Left lung (tissue), 4 donors: ENCODE measurements at regions not wholly inside any gene's neighbourhood (a gene's known extent, or its start where the extent isn't known, plus 50 kb on each side); places are given as distances from the start of the nearest gene placed in this dataset.
A peak's percentile ranks its signal among the peaks of the same experiment; 100 is the strongest.

Experiments
- ATAC-seq: fragments of 200-7000 bp; cut with Tn5 transposase; one replicate; pipeline ENCODE4 v1.9.1; 2020; ENCODE audit warnings: moderate library complexity
- DNase-seq, 4 donors: peaks; one replicate each; pipeline ENCODE4 v3.0.0-alpha.2; 2013 to 2020
- H3K27ac ChIP-seq, 2 donors: fragments of 200-600 bp; sonication (generic) in 1 of 2; one replicate each; pipeline versions ENCODE4 v1.5.0 to v1.8.0; 2020 to 2021
- H3K27me3 ChIP-seq, 2 donors: fragments of 200-600 bp; sonication (generic) in 1 of 2; one replicate each; pipeline versions ENCODE4 v1.5.0 to v1.8.0; 2020 to 2021
- H3K36me3 ChIP-seq, 2 donors: fragments of 200-600 bp; sonication (generic) in 1 of 2; one replicate each; pipeline versions ENCODE4 v1.5.0 to v1.8.0; 2020 to 2021
- H3K4me1 ChIP-seq, 2 donors: fragments of 200-600 bp; one replicate each; pipeline ENCODE4 v1.8.0; 2021
- H3K4me3 ChIP-seq, 2 donors: fragments of 200-600 bp; sonication (generic) in 1 of 2; one replicate each; pipeline versions ENCODE4 v1.5.0 to v1.8.0; 2020 to 2021; ENCODE audit warnings: mild to moderate bottlenecking in 1 of 2
- H3K9me3 ChIP-seq, 2 donors: fragments of 200-600 bp; sonication (generic) in 1 of 2; one replicate each; pipeline versions ENCODE4 v1.5.0 to v1.8.0; 2020 to 2021
- intact Hi-C, 2 donors: fragments of 100-400 bp; cut with DNase I; formaldehyde crosslinking; loops; one replicate each; pipeline versions ENCODE4 v1.11.2 to v1.14.2; 2022
- TF ChIP-seq, protein P1 (sequence below), 2 donors: fragments of 200-600 bp; sonication (generic) in 1 of 2; IDR thresholded peaks; one replicate each; pipeline versions ENCODE4 v1.5.0 to v1.8.0; 2021; ENCODE audit warnings: antibody characterized with exemption in 2 of 2
- donor health status: DM: no; HTN: yes; CAD: no.
- donor health status: DM: no; HTN: no; CAD: no.

- TF ChIP-seq, protein P1, sequence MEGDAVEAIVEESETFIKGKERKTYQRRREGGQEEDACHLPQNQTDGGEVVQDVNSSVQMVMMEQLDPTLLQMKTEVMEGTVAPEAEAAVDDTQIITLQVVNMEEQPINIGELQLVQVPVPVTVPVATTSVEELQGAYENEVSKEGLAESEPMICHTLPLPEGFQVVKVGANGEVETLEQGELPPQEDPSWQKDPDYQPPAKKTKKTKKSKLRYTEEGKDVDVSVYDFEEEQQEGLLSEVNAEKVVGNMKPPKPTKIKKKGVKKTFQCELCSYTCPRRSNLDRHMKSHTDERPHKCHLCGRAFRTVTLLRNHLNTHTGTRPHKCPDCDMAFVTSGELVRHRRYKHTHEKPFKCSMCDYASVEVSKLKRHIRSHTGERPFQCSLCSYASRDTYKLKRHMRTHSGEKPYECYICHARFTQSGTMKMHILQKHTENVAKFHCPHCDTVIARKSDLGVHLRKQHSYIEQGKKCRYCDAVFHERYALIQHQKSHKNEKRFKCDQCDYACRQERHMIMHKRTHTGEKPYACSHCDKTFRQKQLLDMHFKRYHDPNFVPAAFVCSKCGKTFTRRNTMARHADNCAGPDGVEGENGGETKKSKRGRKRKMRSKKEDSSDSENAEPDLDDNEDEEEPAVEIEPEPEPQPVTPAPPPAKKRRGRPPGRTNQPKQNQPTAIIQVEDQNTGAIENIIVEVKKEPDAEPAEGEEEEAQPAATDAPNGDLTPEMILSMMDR (IDR thresholded peaks at IDR 0.05) = no peak
These were observed 100.3 kb upstream of the PCSK1 start for GRCh38 chr5:96533371-96533770.

DNA sequence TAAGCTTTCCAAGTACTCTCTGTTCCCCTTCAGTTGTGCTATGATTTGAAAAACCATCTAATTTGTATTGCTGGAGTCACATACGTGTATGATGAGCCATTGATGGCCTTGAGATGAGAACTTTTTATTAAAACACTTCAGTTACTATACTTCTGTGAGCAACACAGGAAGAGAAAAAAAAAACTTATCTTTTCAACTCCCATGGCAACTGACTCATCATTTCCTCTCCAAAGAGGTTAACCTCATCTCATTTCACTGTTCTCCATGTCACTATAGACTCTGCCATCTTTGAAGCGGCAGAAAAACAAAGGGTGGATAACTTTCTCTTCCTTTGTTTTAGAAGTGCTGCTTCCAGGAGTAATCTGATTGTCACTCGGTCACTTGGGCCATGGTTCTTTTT lies 104.3 kb upstream of the PCSK1 start:
- TF ChIP-seq, protein P1 (IDR thresholded peaks at IDR 0.05) = no peak
- H3K27ac ChIP-seq = no peak overlapping the region
- H3K4me1 ChIP-seq = no peaks in the 10 kb centered on the region
- intact Hi-C loops = no loop called here
- ATAC-seq (peak; percentile 44), DNase-seq (no peak)
- no peaks in the 10 kb centered on the region for H3K9me3 ChIP-seq
- H3K27me3 ChIP-seq = no peaks in the 10 kb centered on the region
- no peaks in the 10 kb centered on the region for H3K36me3 ChIP-seq
- H3K4me3 ChIP-seq = no peak overlapping the region

More at GRCh38 chr5:96533371-96533770, 100.3 kb upstream of the PCSK1 start:
- H3K36me3 ChIP-seq = no peaks in the 10 kb centered on the region
- no peak overlapping the region for H3K27ac ChIP-seq
- no peak overlapping the region for H3K4me3 ChIP-seq
- no peaks in the 10 kb centered on the region for H3K27me3 ChIP-seq
- ATAC-seq = no peak
- no peaks in the 10 kb centered on the region for H3K9me3 ChIP-seq
- no peaks in the 10 kb centered on the region for H3K4me1 ChIP-seq
- no peak for DNase-seq
- intact Hi-C loops = no loop called here

- intact Hi-C loops = no loop called here
These were observed 105.8 kb upstream of the PCSK1 start for GRCh38 chr5:96538808-96539250.

GRCh38 chr5:96546120-96546519 lies 113.1 kb upstream of the PCSK1 start:
- Histone ChIP-seq H3K9me3 (no peaks in the 10 kb centered on the region), H3K36me3 (no peaks in the 10 kb centered on the region), H3K27ac (no peak overlapping the region), H3K27me3 (no peaks in the 10 kb centered on the region), H3K4me1 (no peaks in the 10 kb centered on the region), H3K4me3 (no peak overlapping the region)
- DNase-seq (no peak), ATAC-seq (no peak)
- TF ChIP-seq, protein P1 (IDR thresholded peaks at IDR 0.05) = no peak
- intact Hi-C loops = no loop called here

More at GRCh38 chr5:96538808-96539250, 105.8 kb upstream of the PCSK1 start:
- Histone ChIP-seq H3K9me3 (no peaks in the 10 kb centered on the region), H3K27me3 (no peaks in the 10 kb centered on the region), H3K4me1 (no peaks in the 10 kb centered on the region), H3K27ac (no peak overlapping the region), H3K4me3 (no peak overlapping the region), H3K36me3 (no peaks in the 10 kb centered on the region)
- DNase-seq (no peak), ATAC-seq (no peak)
- TF ChIP-seq, protein P1 (IDR thresholded peaks at IDR 0.05) = no peak

DNA sequence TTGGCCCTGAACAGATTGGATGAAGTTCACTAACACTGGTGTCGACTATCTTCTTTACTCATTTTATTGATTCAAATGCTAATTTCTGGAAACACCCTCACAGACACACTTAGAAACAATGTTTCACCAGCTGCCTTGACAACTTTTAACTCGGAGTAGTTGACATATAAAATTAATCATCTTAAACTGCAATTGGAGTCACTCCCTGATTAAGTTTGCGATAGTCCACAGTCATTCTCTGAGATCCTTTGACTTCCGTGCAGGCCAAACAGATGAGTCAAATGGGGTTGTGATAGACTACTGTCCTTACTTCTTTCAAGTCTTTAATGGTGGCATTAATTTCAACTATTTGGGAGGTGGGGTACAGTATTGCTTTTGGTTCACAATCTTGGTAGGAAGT lies 114.4 kb upstream of the PCSK1 start:
- Histone ChIP-seq H3K27ac (no peak overlapping the region), H3K4me1 (no peaks in the 10 kb centered on the region), H3K4me3 (no peak overlapping the region), H3K36me3 (no peaks in the 10 kb centered on the region), H3K27me3 (no peaks in the 10 kb centered on the region), H3K9me3 (no peaks in the 10 kb centered on the region)
- ATAC-seq (no peak), DNase-seq (no peak)
- intact Hi-C loops = no loop called here
- TF ChIP-seq, protein P1 (IDR thresholded peaks at IDR 0.05) = no peak
